SK-N-SH (cell line): ENCODE measurements at regions not wholly inside any gene's neighbourhood (a gene's known extent, or its start where the extent isn't known, plus 50 kb on each side); places are given as distances from the start of the nearest gene placed in this dataset.
A peak's percentile ranks its signal among the peaks of the same experiment; 100 is the strongest.

ENCODE experiments used
- CTCF ChIA-PET: fragments of 300-600, 350-600 bp; formaldehyde crosslinking; extraction: SDS; loops from one replicate; lab custom pipeline; 2021; lab: Yijun Ruan, JAX
- POLR2A ChIA-PET: fragments of 350-600 bp; sonication (Branson Sonifier 250); formaldehyde crosslinking; extraction: SDS; loops from one replicate; lab custom pipeline; 2020; ENCODE audit warnings: antibody characterized with exemption, inconsistent platforms; lab: Yijun Ruan, JAX
- DNase-seq: peaks from one replicate; pipeline ENCODE4 v3.0.0; 2012
- H2AFZ ChIP-seq: fragments of 200-600 bp; sonication (generic); 2 replicates; pipeline ENCODE4 v1.8.1; 2016; ENCODE audit warnings: antibody characterized with exemption, mild to moderate bottlenecking, low read depth
- H3F3A ChIP-seq: fragments of 200-600 bp; sonication (generic); replicated peaks from 2 replicates; pipeline ENCODE3; 2016; ENCODE audit warnings: antibody characterized with exemption, mild to moderate bottlenecking; ENCODE audit not compliant: insufficient read depth
- H3K27ac ChIP-seq, 2 experiments: fragments of 200-500 bp in 1 of 2; fragments of 200-600 bp in 1 of 2; sonication (Bioruptor generic) in 1 of 2; sonication (generic), shearing (Covaris generic) in 1 of 2; 2 replicates each; pipeline versions ENCODE4 v1.5.1 to v1.6.1; 2014 to 2016; ENCODE audit warnings: low read depth in 2 of 2, inconsistent platforms in 1 of 2, low read length in 1 of 2, mild to moderate bottlenecking in 1 of 2, mixed read lengths in 1 of 2
- H3K27me3 ChIP-seq: fragments of 200-600 bp; sonication (generic), shearing (Covaris generic); 2 replicates; pipeline ENCODE4 v1.6.1; 2016; ENCODE audit warnings: mixed run types; ENCODE audit not compliant: insufficient read depth
- H3K36me3 ChIP-seq, 2 experiments: fragments of 200-500 bp in 1 of 2; fragments of 200-600 bp in 1 of 2; sonication (Bioruptor generic) in 1 of 2; sonication (generic) in 1 of 2; replicated peaks in 1 of 2; 2 replicates each; pipeline versions ENCODE3 to v1.5.1; 2014 to 2016; ENCODE audit warnings: low read length in 1 of 2, mild to moderate bottlenecking in 1 of 2; ENCODE audit not compliant: insufficient read depth in 2 of 2, control insufficient read depth in 1 of 2
- H3K4me1 ChIP-seq, 2 experiments: fragments of 200-500 bp in 1 of 2; fragments of 200-600 bp in 1 of 2; sonication (Bioruptor generic) in 1 of 2; sonication (generic), shearing (Covaris generic) in 1 of 2; 2 replicates each; pipeline versions ENCODE4 v1.5.1 to v1.6.1; 2014 to 2016; ENCODE audit warnings: low read depth in 1 of 2, low read length in 1 of 2, mixed run types in 1 of 2; ENCODE audit not compliant: insufficient read depth in 2 of 2, control insufficient read depth in 1 of 2
- H3K4me2 ChIP-seq: fragments of 200-600 bp; sonication (generic), shearing (Covaris generic); 2 replicates; pipeline ENCODE4 v1.6.1; 2017; ENCODE audit warnings: mixed run types
- H3K4me3 ChIP-seq, 2 experiments: fragments of 200-500 bp in 1 of 2; fragments of 200-600 bp in 1 of 2; sonication (Bioruptor generic) in 1 of 2; sonication (generic), shearing (Covaris generic) in 1 of 2; 2 replicates each; pipeline versions ENCODE4 v1.5.1 to v1.8.1; 2014 to 2016; ENCODE audit warnings: low read depth in 2 of 2, inconsistent platforms in 1 of 2, low read length in 1 of 2, mild to moderate bottlenecking in 1 of 2, mixed read lengths in 1 of 2, moderate library complexity in 1 of 2
- H3K79me2 ChIP-seq: fragments of 200-600 bp; sonication (generic); 2 replicates; pipeline ENCODE4 v1.8.1; 2017; ENCODE audit warnings: mild to moderate bottlenecking; ENCODE audit not compliant: insufficient read depth
- H3K9ac ChIP-seq: fragments of 200-600 bp; sonication (generic); 2 replicates; pipeline ENCODE4 v1.6.1; 2017; ENCODE audit warnings: mixed run types
- H3K9me2 ChIP-seq: fragments of 200-600 bp; sonication (generic); 2 replicates; pipeline ENCODE4 v1.6.1; 2017; ENCODE audit warnings: mixed run types
- H3K9me3 ChIP-seq: fragments of 200-600 bp; sonication (generic); 2 replicates; pipeline ENCODE4 v1.6.1; 2017; ENCODE audit warnings: mixed run types, mild to moderate bottlenecking, moderate library complexity
- H4K20me1 ChIP-seq: fragments of 200-600 bp; sonication (generic); 2 replicates; pipeline ENCODE4 v1.6.1; 2017; ENCODE audit warnings: mild to moderate bottlenecking, mixed run types; ENCODE audit not compliant: insufficient read depth
- CHD2 ChIP-seq: fragments of 150-350 bp; IDR thresholded peaks from 2 replicates; pipeline ENCODE4 v1.6.1; 2018; ENCODE audit warnings: low read length; ENCODE audit not compliant: partially characterized antibody
- EZH2phosphoT487 ChIP-seq: fragments of 200-600 bp; sonication (generic); IDR thresholded peaks from 2 replicates; pipeline ENCODE4 v1.6.1; 2017; ENCODE audit warnings: low read depth, mixed run types, mild to moderate bottlenecking, antibody characterized with exemption, moderate library complexity, borderline replicate concordance
- FOSL2 ChIP-seq: IDR thresholded peaks from 2 replicates; pipeline ENCODE4 v1.4.0; 2012; ENCODE audit warnings: low read depth, mild to moderate bottlenecking, moderate library complexity, borderline replicate concordance
- FOXJ3 ChIP-seq: sonication (generic); formaldehyde crosslinking; IDR thresholded peaks from 2 replicates; pipeline ENCODE4 v1.5.1; 2020; ENCODE audit warnings: mild to moderate bottlenecking, missing genetic modification reagents
- FOXM1 ChIP-seq: IDR thresholded peaks from 2 replicates; pipeline ENCODE4 v1.4.0; 2012; ENCODE audit warnings: low read depth, mild to moderate bottlenecking
- GABPA ChIP-seq: IDR thresholded peaks from 2 replicates; pipeline ENCODE4 v1.4.0; 2012; ENCODE audit warnings: low read depth, mild to moderate bottlenecking
- MXI1 ChIP-seq: IDR thresholded peaks from 2 replicates; pipeline ENCODE4 v1.6.1; 2012; ENCODE audit warnings: mild to moderate bottlenecking, low read depth, low read length, improper control_type of control experiment
- NFIC ChIP-seq: IDR thresholded peaks from 2 replicates; pipeline ENCODE4 v1.4.0; 2012; ENCODE audit warnings: borderline replicate concordance
- NRF1 ChIP-seq: IDR thresholded peaks from 2 replicates; pipeline ENCODE4 v1.6.1; 2012; ENCODE audit warnings: low read depth, mild to moderate bottlenecking, low read length
- POLR2AphosphoS5 ChIP-seq: IDR thresholded peaks from 2 replicates; pipeline ENCODE4 v1.6.1; 2012; ENCODE audit warnings: low read depth, low read length
- RAD21 ChIP-seq: IDR thresholded peaks from 2 replicates; pipeline ENCODE4 v1.6.1; 2012; ENCODE audit warnings: mild to moderate bottlenecking, low read length
- RCOR1 ChIP-seq: fragments of 150-350 bp; IDR thresholded peaks from 2 replicates; pipeline ENCODE4 v1.6.1; 2017; ENCODE audit warnings: antibody characterized with exemption, low read length
- RFX5 ChIP-seq: IDR thresholded peaks from 2 replicates; pipeline ENCODE4 v1.6.1; 2012; ENCODE audit warnings: mild to moderate bottlenecking, improper control_type of control experiment, low read length
- RXRA ChIP-seq: IDR thresholded peaks from 2 replicates; pipeline ENCODE4 v1.4.0; 2012; ENCODE audit warnings: low read depth, mild to moderate bottlenecking, borderline replicate concordance
- SIN3A ChIP-seq: IDR thresholded peaks from 2 replicates; pipeline ENCODE4 v1.6.1; 2012; ENCODE audit warnings: low read depth, mild to moderate bottlenecking, low read length, moderate library complexity, borderline replicate concordance
- SMC3 ChIP-seq: IDR thresholded peaks from 2 replicates; pipeline ENCODE4 v1.6.1; 2012; ENCODE audit warnings: low read depth, low read length, improper control_type of control experiment
- TEAD4 ChIP-seq: IDR thresholded peaks from 2 replicates; pipeline ENCODE4 v1.4.0; 2012; ENCODE audit warnings: mild to moderate bottlenecking, borderline replicate concordance; ENCODE audit not compliant: insufficient read depth
- WGBS: methylation state at CpG from one replicate; pipeline ENCODE4 v1.1.6; 2017; ENCODE audit warnings: low lambda C conversion rate; 5-methylcytosine and 5-hydroxymethylcytosine counted together
- TF ChIP-seq, protein P1 (sequence below): fragments of 150-350 bp; IDR thresholded peaks from 2 replicates; pipeline ENCODE4 v1.6.1; 2017; ENCODE audit warnings: antibody characterized with exemption, low read length, low read depth, borderline replicate concordance
- TF ChIP-seq, protein P2 (sequence below): IDR thresholded peaks from 2 replicates; pipeline ENCODE4 v1.4.0; 2012; ENCODE audit warnings: low read depth, borderline replicate concordance
- TF ChIP-seq, protein P3 (sequence below): fragments of 200-600 bp; sonication (generic); IDR thresholded peaks from 2 replicates; pipeline ENCODE4 v1.6.1; 2017; ENCODE audit warnings: antibody characterized with exemption, mild to moderate bottlenecking, moderate library complexity

DNA sequence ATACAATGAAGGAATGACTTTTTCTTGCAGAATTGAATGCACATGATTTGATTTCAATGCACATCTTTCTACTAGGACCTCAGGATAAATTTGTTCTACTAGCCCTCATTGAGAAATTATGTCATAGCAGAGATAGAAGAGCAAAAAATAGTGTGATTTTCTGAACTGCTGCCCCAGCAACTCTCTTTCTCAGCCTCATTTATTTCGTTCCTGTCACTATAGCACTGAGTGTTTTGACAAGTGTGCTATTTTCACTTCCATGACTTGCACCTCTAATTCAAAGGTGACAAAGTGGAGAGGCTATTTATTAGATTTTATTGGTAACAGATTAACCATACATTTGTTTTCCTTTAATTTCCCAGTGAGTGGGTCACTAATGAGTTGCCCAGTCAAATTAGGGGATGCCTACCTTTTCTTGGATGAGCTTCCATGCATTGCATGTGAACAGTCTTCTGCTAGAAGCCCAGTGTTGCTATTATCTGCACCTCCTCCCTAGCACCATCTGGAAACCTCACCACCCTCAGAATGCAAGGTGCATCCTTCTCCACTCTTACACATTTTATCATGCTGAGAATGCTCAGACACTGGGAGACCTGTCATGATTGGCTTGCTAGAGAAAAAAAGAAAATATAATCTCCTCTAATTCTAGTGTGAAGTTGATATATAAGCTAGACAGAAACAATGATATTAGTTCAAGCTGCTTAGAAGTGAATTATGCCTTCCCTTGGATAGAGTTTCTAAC lies 119.6 kb upstream of the CTTNBP2 start:
- no peaks in the 10 kb centered on the region for H4K20me1 ChIP-seq
- ChIA-PET POLR2A (no interaction called here), CTCF (interaction anchor here (0.6 to 2.5 kb wide), 16 partner anchors 11 to 242 kb away, joined by 3 to 15 read pairs (median 4); no protein-coding TSS in a partner anchor)
- H3K9ac ChIP-seq, result no peak overlapping the region
- H3K9me2 ChIP-seq, result no peaks in the 10 kb centered on the region
- no peak for DNase-seq
- H3K36me3 ChIP-seq, result no peaks in the 10 kb centered on the region
- H2AFZ ChIP-seq, result no peak overlapping the region
- no peaks in the 10 kb centered on the region for H3K79me2 ChIP-seq
- no peaks in the 10 kb centered on the region for H3K4me1 ChIP-seq
- WGBS, result 0% methylated on average over 1 of the region's 1 CpG
- no peaks in the 10 kb centered on the region for H3F3A ChIP-seq
- no peak overlapping the region for H3K4me2 ChIP-seq
- H3K9me3 ChIP-seq, result no peaks in the 10 kb centered on the region
- TF ChIP-seq NRF1, result no peak
- no peak for TF ChIP-seq SIN3A
- no peak for TF ChIP-seq FOXJ3
- TF ChIP-seq FOSL2, result no peak
- TF ChIP-seq, protein P1, sequence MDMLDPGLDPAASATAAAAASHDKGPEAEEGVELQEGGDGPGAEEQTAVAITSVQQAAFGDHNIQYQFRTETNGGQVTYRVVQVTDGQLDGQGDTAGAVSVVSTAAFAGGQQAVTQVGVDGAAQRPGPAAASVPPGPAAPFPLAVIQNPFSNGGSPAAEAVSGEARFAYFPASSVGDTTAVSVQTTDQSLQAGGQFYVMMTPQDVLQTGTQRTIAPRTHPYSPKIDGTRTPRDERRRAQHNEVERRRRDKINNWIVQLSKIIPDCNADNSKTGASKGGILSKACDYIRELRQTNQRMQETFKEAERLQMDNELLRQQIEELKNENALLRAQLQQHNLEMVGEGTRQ, result no peak
- no peak for TF ChIP-seq GABPA
- no peak for TF ChIP-seq EZH2phosphoT487
- TF ChIP-seq RFX5, result no peak
- TF ChIP-seq NFIC, result no peak
- TF ChIP-seq TEAD4, result no peak
- TF ChIP-seq RAD21, result no peak
- TF ChIP-seq POLR2AphosphoS5, result no peak
- TF ChIP-seq RCOR1, result no peak
- TF ChIP-seq SMC3, result no peak
- TF ChIP-seq CHD2, result no peak
- no peak for TF ChIP-seq RXRA
- H3K4me3 ChIP-seq, result no peak overlapping the region
- no peaks in the 10 kb centered on the region for H3K27me3 ChIP-seq
- no peak overlapping the region for H3K27ac ChIP-seq

DNA sequence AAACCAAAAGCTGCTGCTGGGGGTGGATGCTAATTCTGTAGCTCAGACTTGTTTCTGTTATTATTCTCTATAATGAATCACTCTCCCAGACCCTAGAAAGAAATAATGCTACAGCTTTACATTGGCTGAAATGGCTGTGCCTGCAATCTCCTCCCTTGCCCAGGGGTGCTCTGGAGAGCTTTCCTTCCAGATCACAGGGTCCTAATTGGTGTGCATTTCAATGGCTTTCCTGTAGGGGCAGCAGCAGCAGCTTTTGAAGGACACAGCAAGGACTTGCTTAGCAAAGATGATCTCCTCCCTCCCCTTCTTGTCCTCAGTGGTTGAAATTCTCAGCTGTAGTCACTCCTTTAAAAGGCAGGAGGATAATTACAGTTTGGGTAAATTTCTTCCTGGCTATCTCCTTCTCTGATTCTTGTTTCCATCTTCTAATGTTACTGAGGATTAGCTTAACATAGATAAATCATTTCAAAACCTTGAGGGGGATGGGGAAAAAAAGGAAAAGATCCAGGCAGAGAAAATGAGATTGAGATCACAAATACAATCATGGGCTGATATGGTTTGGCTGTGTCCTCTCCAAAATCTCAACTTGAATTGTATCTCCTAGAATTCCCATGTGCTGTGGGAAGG lies 120.2 kb upstream of the CTTNBP2 start:
- no peaks in the 10 kb centered on the region for H3K27me3 ChIP-seq
- peak; percentile 42 for DNase-seq
- ChIA-PET POLR2A (no interaction called here), CTCF (interaction anchor here (0.6 to 2.5 kb wide), 18 partner anchors 10 to 243 kb away, joined by 3 to 15 read pairs (median 4); no protein-coding TSS in a partner anchor)
- no peak overlapping the region for H2AFZ ChIP-seq
- H3F3A ChIP-seq, result no peaks in the 10 kb centered on the region
- no peak for TF ChIP-seq SIN3A
- TF ChIP-seq FOXM1, result no peak
- TF ChIP-seq, protein P2, sequence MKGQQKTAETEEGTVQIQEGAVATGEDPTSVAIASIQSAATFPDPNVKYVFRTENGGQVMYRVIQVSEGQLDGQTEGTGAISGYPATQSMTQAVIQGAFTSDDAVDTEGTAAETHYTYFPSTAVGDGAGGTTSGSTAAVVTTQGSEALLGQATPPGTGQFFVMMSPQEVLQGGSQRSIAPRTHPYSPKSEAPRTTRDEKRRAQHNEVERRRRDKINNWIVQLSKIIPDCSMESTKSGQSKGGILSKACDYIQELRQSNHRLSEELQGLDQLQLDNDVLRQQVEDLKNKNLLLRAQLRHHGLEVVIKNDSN, result no peak
- TF ChIP-seq, protein P3, sequence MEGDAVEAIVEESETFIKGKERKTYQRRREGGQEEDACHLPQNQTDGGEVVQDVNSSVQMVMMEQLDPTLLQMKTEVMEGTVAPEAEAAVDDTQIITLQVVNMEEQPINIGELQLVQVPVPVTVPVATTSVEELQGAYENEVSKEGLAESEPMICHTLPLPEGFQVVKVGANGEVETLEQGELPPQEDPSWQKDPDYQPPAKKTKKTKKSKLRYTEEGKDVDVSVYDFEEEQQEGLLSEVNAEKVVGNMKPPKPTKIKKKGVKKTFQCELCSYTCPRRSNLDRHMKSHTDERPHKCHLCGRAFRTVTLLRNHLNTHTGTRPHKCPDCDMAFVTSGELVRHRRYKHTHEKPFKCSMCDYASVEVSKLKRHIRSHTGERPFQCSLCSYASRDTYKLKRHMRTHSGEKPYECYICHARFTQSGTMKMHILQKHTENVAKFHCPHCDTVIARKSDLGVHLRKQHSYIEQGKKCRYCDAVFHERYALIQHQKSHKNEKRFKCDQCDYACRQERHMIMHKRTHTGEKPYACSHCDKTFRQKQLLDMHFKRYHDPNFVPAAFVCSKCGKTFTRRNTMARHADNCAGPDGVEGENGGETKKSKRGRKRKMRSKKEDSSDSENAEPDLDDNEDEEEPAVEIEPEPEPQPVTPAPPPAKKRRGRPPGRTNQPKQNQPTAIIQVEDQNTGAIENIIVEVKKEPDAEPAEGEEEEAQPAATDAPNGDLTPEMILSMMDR, result peak; percentile 67
- TF ChIP-seq MXI1, result no peak
- TF ChIP-seq RAD21, result peak; percentile 33
- no peaks in the 10 kb centered on the region for H4K20me1 ChIP-seq
- H3K79me2 ChIP-seq, result no peaks in the 10 kb centered on the region
- no peak overlapping the region for H3K9ac ChIP-seq
- no peak overlapping the region for H3K4me3 ChIP-seq
- no peaks in the 10 kb centered on the region for H3K9me3 ChIP-seq
- H3K27ac ChIP-seq, result no peak overlapping the region
- H3K36me3 ChIP-seq, result no peaks in the 10 kb centered on the region
- H3K4me1 ChIP-seq, result no peaks in the 10 kb centered on the region
- H3K4me2 ChIP-seq, result no peak overlapping the region
- no peaks in the 10 kb centered on the region for H3K9me2 ChIP-seq
